Esophagus muscularis mucosa (tissue), 4 donors: ENCODE measurements at regions not wholly inside any gene's neighbourhood (a gene's known extent, or its start where the extent isn't known, plus 50 kb on each side); places are given as distances from the start of the nearest gene placed in this dataset.
"Not testable (repeated sequence)": the region's sequence is repeated elsewhere in the genome, so short reads cannot be mapped to it uniquely, and the experiment has no call there.

ENCODE experiments used
- DNase-seq: peaks from one replicate; pipeline ENCODE4 v3.0.0-alpha.2; 2017; ENCODE audit errors: extremely low spot score
- H3K27ac ChIP-seq, 4 donors: fragments of 200-600 bp; sonication (generic); replicated peaks in 1 of 4; 1 replicate in 3 of 4; 2 replicates in 1 of 4; pipeline ENCODE4 v1.5.1; 2016 to 2019; ENCODE audit warnings: mild to moderate bottlenecking in 1 of 4
- H3K27me3 ChIP-seq, 4 donors: fragments of 200-600 bp; sonication (generic); one replicate each; pipeline versions ENCODE4 v1.5.1 to v1.6.0; 2016 to 2019
- H3K36me3 ChIP-seq, 4 donors: fragments of 200-600 bp; sonication (generic); one replicate each; pipeline ENCODE4 v1.5.1; 2016 to 2019
- H3K4me1 ChIP-seq, 4 donors: fragments of 200-600 bp; sonication (generic); one replicate each; pipeline ENCODE4 v1.5.1; 2016 to 2019
- H3K4me3 ChIP-seq, 4 donors: fragments of 200-600 bp; sonication (generic); 1 replicate in 2 of 4; 2 replicates in 2 of 4; pipeline ENCODE4 v1.5.1; 2016 to 2019; ENCODE audit warnings: mild to moderate bottlenecking in 4 of 4, moderate library complexity in 1 of 4
- H3K9me3 ChIP-seq, 4 donors: fragments of 200-600 bp; sonication (generic); 1 replicate in 3 of 4; 2 replicates in 1 of 4; pipeline ENCODE4 v1.5.1; 2016 to 2019
- EP300 ChIP-seq: sonication (generic); formaldehyde crosslinking; IDR thresholded peaks from one replicate; pipeline ENCODE4 v1.6.1; 2017; ENCODE audit warnings: antibody characterized with exemption
- POLR2A ChIP-seq: fragments of 450-650 bp; IDR thresholded peaks from one replicate; pipeline ENCODE4 v1.6.1; 2017; ENCODE audit warnings: antibody characterized with exemption, moderate library complexity, mild to moderate bottlenecking, low read depth
- POLR2AphosphoS5 ChIP-seq, 2 donors: sonication (generic); formaldehyde crosslinking; IDR thresholded peaks; one replicate each; pipeline ENCODE4 v1.6.1; 2017; ENCODE audit warnings: antibody characterized with exemption in 2 of 2
- WGBS: methylation state at CpG from one replicate; pipeline ENCODE4 v1.1.5; 2018; 5-methylcytosine and 5-hydroxymethylcytosine counted together
- intact Hi-C: fragments of 100-400 bp; cut with DNase I; formaldehyde crosslinking; loops from one replicate; pipeline ENCODE4 v1.15.1; 2023
- TF ChIP-seq, protein P1 (sequence below), 3 experiments: fragments of 200-600 bp in 2 of 3; fragments of 450-650 bp in 1 of 3; sonication (generic) in 2 of 3; IDR thresholded peaks; one replicate each; pipeline ENCODE4 v1.5.1; 2017 to 2019; ENCODE audit warnings: antibody characterized with exemption in 3 of 3, mild to moderate bottlenecking in 2 of 3, moderate library complexity in 1 of 3

DNA sequence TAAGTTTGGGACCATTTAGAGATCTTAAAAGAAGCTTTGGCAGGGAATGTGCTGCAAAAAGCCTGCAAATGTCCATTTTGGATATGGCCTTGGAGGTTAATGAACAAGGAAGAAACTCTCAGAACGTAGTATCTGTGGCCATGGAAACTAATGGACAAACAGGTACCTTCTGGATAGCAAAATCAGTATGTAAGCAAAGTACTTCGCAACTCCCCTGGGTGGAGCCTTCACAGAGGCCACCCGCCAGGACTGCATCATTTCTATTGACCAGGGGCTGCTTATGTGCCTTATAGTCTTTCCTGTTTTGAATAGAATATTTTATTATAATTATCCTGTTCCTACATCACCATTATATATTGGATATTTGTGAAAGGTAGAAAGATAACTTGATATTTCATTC lies 510.8 kb upstream of the SYNCRIP start:
- no peaks in the 10 kb centered on the region for H3K27me3 ChIP-seq
- DNase-seq, result no peak
- TF ChIP-seq POLR2A, result no peak
- TF ChIP-seq EP300, result no peak
- TF ChIP-seq POLR2AphosphoS5 (IDR thresholded peaks at IDR 0.05), result no peak
- TF ChIP-seq, protein P1, sequence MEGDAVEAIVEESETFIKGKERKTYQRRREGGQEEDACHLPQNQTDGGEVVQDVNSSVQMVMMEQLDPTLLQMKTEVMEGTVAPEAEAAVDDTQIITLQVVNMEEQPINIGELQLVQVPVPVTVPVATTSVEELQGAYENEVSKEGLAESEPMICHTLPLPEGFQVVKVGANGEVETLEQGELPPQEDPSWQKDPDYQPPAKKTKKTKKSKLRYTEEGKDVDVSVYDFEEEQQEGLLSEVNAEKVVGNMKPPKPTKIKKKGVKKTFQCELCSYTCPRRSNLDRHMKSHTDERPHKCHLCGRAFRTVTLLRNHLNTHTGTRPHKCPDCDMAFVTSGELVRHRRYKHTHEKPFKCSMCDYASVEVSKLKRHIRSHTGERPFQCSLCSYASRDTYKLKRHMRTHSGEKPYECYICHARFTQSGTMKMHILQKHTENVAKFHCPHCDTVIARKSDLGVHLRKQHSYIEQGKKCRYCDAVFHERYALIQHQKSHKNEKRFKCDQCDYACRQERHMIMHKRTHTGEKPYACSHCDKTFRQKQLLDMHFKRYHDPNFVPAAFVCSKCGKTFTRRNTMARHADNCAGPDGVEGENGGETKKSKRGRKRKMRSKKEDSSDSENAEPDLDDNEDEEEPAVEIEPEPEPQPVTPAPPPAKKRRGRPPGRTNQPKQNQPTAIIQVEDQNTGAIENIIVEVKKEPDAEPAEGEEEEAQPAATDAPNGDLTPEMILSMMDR (IDR thresholded peaks at IDR 0.05), result no peak
- H3K4me3 ChIP-seq, result no peak overlapping the region
- H3K9me3 ChIP-seq, result no peaks in the 10 kb centered on the region
- H3K27ac ChIP-seq, result no peak overlapping the region
- intact Hi-C loops, result no loop called here
- H3K36me3 ChIP-seq, result no peaks in the 10 kb centered on the region
- 63% methylated on average over 3 of the region's 3 CpGs for WGBS
- peaks cover 0 to 15% (median 4%) of the 10 kb centered on the region in 4 donors for H3K4me1 ChIP-seq

DNA sequence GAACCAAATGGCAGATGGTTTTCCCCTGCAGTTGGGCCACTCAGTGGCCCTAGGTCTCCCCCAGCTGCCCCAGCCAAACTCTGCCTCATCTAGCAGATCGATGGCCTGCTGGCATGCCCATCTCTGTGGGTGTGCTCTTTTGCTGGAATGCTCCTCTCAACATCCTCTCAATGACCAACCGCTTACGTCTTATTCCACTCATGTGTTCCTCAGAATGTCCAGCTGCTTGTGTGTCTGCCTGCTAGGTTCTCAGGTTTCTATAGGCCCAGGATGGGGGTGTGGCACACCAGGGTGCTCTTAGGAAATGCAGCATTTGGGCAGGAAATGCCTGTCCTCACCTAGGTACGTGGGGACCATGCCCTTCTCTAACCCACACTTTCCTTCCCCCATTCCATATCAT lies 509.9 kb upstream of the SYNCRIP start:
- Histone ChIP-seq H3K36me3 (no peaks in the 10 kb centered on the region), H3K27me3 (no peaks in the 10 kb centered on the region), H3K4me1 (peaks cover 0 to 15% (median 4%) of the 10 kb centered on the region in 4 donors), H3K27ac (no peak overlapping the region), H3K4me3 (no peak overlapping the region), H3K9me3 (no peaks in the 10 kb centered on the region)
- no peak for DNase-seq
- TF ChIP-seq POLR2A (no peak), EP300 (no peak), POLR2AphosphoS5 (IDR thresholded peaks at IDR 0.05) (no peak)
- TF ChIP-seq, protein P1 (IDR thresholded peaks at IDR 0.05), result no peak
- 62% methylated on average over 4 of the region's 4 CpGs for WGBS
- intact Hi-C loops, result no loop called here

DNA sequence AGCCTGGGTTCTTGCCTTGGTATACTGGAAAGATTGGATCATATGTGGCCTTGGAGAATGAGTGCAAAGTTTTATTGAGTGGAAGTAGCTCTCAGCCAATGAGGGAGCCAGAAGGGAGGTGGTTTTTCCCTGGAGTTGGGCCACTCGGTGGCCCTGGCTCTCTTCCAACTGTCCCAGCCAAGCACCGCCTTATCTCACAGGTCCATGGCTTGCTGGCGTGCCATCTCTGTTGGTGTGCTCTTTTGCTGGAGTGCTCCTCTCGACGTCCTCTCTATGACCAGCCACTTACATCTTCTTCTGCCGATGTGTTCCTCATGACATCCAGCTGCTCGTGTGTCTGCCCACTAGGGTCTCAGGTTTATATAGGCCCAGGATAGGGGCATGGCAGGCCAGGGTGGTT lies 505.9 kb upstream of the SYNCRIP start:
- H3K27ac ChIP-seq, result no peak overlapping the region
- H3K4me3 ChIP-seq, result no peak overlapping the region
- no peak for TF ChIP-seq EP300
- TF ChIP-seq POLR2A, result no peak
- TF ChIP-seq, protein P1 (IDR thresholded peaks at IDR 0.05), result no peak
- TF ChIP-seq POLR2AphosphoS5 (IDR thresholded peaks at IDR 0.05), result no peak
- no peaks in the 10 kb centered on the region for H3K36me3 ChIP-seq
- no peaks in the 10 kb centered on the region for H3K27me3 ChIP-seq
- intact Hi-C loops, result no loop called here
- peaks cover 0 to 6% (median 0%) of the 10 kb centered on the region in 4 donors for H3K4me1 ChIP-seq
- WGBS, result 89% methylated on average over 6 of the region's 7 CpGs
- no peak for DNase-seq
- no peaks in the 10 kb centered on the region for H3K9me3 ChIP-seq

DNA sequence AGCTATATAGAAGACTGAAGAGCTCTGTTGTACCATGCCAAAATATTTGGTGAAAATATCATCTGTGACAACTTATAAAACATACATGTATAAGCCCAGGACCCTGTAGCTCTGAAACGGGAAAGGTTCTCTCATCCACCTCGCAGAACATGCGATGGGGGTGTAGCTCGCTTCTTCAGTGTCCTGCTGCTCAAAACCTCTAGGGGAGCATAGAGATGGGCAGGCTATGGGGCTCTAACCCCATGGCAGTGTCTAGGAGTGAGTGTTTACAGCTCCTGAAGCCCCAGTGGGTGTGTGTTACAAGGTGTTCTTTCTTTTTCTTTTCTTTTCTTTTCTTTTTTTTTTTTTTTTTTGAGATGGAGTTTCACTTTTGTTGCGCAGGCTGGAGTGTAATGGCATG lies 505.2 kb upstream of the SYNCRIP start:
- DNase-seq, result no peak
- 79% methylated on average over 5 of the region's 5 CpGs for WGBS
- intact Hi-C loops, result no loop called here
- Histone ChIP-seq H3K27ac (no peak overlapping the region), H3K27me3 (no peaks in the 10 kb centered on the region), H3K4me1 (no peaks in the 10 kb centered on the region), H3K4me3 (no peak overlapping the region), H3K9me3 (peaks cover 0 to 5% (median 0%) of the 10 kb centered on the region in 4 donors), H3K36me3 (no peaks in the 10 kb centered on the region)
- TF ChIP-seq POLR2A (no peak), POLR2AphosphoS5 (IDR thresholded peaks at IDR 0.05) (no peak), EP300 (no peak)
- TF ChIP-seq, protein P1 (IDR thresholded peaks at IDR 0.05), result no peak

DNA sequence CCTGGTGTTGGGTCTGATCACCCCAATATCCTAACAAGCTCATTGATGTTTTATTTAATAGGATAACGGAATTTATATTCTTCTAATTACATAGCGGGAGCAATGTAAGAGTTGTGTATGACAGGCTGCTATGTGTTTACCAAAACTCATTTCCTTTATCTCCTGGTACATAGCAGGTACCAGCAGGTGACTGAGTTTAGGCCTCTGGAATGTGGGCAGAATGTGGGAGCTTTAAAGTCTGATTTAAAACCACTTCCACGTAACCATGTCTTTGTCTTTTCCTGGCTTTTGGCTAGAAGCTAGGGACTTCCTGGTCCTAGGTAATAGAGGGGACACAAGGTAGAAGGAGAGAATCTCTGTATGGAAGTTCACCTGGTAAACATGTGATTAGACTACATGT lies 504.6 kb upstream of the SYNCRIP start:
- Histone ChIP-seq H3K36me3 (no peaks in the 10 kb centered on the region), H3K9me3 (peaks cover 0 to 8% (median 0%) of the 10 kb centered on the region in 4 donors), H3K4me3 (no peak overlapping the region), H3K27me3 (no peaks in the 10 kb centered on the region), H3K27ac (no peak overlapping the region), H3K4me1 (no peaks in the 10 kb centered on the region)
- intact Hi-C loops, result no loop called here
- DNase-seq, result no peak
- WGBS, result 88% methylated on average over 3 of the region's 3 CpGs
- TF ChIP-seq EP300 (no peak), POLR2AphosphoS5 (IDR thresholded peaks at IDR 0.05) (no peak), POLR2A (no peak)
- TF ChIP-seq, protein P1 (IDR thresholded peaks at IDR 0.05), result no peak

DNA sequence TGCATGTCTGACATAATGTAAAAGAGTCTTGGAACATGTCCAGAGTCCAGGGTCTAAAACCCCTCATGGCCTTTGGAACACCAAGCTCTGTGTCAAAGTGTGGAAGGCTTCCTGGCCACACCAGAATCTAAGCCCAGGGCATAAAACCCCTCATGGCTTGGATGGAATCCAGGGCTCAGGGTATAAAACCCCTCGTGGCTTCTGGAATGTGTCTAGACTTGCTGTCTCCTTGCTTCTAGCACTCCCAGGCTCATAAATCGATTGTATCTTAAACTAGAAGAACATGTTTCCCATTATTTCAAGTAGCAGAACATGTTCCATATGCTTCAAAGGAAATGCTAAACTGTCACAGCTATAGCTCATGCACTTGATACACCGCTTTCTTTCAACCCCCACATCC lies 504.1 kb upstream of the SYNCRIP start:
- DNase-seq, H3K9me3 ChIP-seq, H3K36me3 ChIP-seq, H3K4me3 ChIP-seq, H3K27me3 ChIP-seq, intact Hi-C loops, H3K4me1 ChIP-seq, H3K27ac ChIP-seq: not testable (repeated sequence)
- WGBS, result 46% methylated on average over 3 of the region's 3 CpGs
